DND-41 (cell line): ENCODE measurements at regions not wholly inside any gene's neighbourhood (a gene's known extent, or its start where the extent isn't known, plus 50 kb on each side); places are given as distances from the start of the nearest gene placed in this dataset.

Experiments
- ATAC-seq: fragments of 200-7000 bp; cut with Tn5 transposase; 3 replicates; pipeline ENCODE4 v1.9.1; 2021; ENCODE audit warnings: low read depth; ENCODE audit not compliant: insufficient read depth
- DNase-seq: peaks from one replicate; pipeline ENCODE4 v3.0.0-alpha.2; 2020
- H2AFZ ChIP-seq: 2 replicates; pipeline ENCODE4 v1.6.0; 2012; ENCODE audit warnings: low read depth, low read length
- H3K27ac ChIP-seq: 2 replicates; pipeline ENCODE4 v1.5.1; 2012; ENCODE audit warnings: low read length, inconsistent platforms
- H3K27me3 ChIP-seq: fragments of 200-600 bp; sonication (generic); 2 replicates; pipeline ENCODE4 v1.6.0; 2012; ENCODE audit warnings: low read length, mild to moderate bottlenecking, inconsistent platforms; ENCODE audit not compliant: insufficient read depth, poor library complexity
- H3K36me3 ChIP-seq: 2 replicates; pipeline ENCODE4 v1.5.1; 2012; ENCODE audit warnings: low read length, inconsistent platforms; ENCODE audit not compliant: insufficient read depth
- H3K4me1 ChIP-seq: 2 replicates; pipeline ENCODE4 v1.5.1; 2012; ENCODE audit warnings: mild to moderate bottlenecking, low read length; ENCODE audit not compliant: insufficient read depth
- H3K4me2 ChIP-seq: 2 replicates; pipeline ENCODE4 v1.6.0; 2012; ENCODE audit warnings: mild to moderate bottlenecking, moderate library complexity, low read length, inconsistent platforms; ENCODE audit not compliant: insufficient read depth
- H3K4me3 ChIP-seq, 2 experiments: fragments of 200-600 bp in 1 of 2; shearing (Covaris generic) in 1 of 2; 2 replicates each; pipeline ENCODE4 v1.5.1; 2012 to 2016; ENCODE audit warnings: inconsistent platforms in 2 of 2, low read length in 2 of 2, mild to moderate bottlenecking in 2 of 2, low read depth in 1 of 2, moderate library complexity in 1 of 2
- H3K79me2 ChIP-seq: 2 replicates; pipeline ENCODE4 v1.6.0; 2012; ENCODE audit warnings: low read length, inconsistent platforms; ENCODE audit not compliant: insufficient read depth
- H3K9ac ChIP-seq: 2 replicates; pipeline ENCODE4 v1.6.0; 2012; ENCODE audit warnings: low read depth, mild to moderate bottlenecking, inconsistent platforms, low read length, moderate library complexity
- H3K9me3 ChIP-seq: 2 replicates; pipeline ENCODE4 v1.5.1; 2012; ENCODE audit warnings: low read length, moderate library complexity, mild to moderate bottlenecking, inconsistent platforms; ENCODE audit not compliant: insufficient read depth, severe bottlenecking
- H4K20me1 ChIP-seq: 2 replicates; pipeline ENCODE4 v1.6.0; 2012; ENCODE audit warnings: low read length; ENCODE audit not compliant: insufficient read depth
- CTCF ChIP-seq: IDR thresholded peaks from 2 replicates; pipeline ENCODE4 v1.5.1; 2012; ENCODE audit warnings: borderline replicate concordance, low read length, moderate library complexity, mild to moderate bottlenecking; ENCODE audit not compliant: poor library complexity, severe bottlenecking; ENCODE audit errors: extremely low read depth
- EZH2 ChIP-seq: IDR thresholded peaks from 3 replicates; pipeline ENCODE4 v1.6.1; 2012; ENCODE audit warnings: borderline replicate concordance, low read depth, mild to moderate bottlenecking, moderate library complexity, low read length, inconsistent platforms; ENCODE audit not compliant: severe bottlenecking

GRCh38 chr13:78806457-78806856, 147.5 kb upstream of the OBI1 start:
- H3K27me3 ChIP-seq = no peaks in the 10 kb centered on the region
- H3K9me3 ChIP-seq = no peaks in the 10 kb centered on the region
- TF ChIP-seq CTCF = peak; percentile 56
- no peak for TF ChIP-seq EZH2
- no peak overlapping the region for H3K4me3 ChIP-seq
- H3K9ac ChIP-seq = no peak overlapping the region
- no peak overlapping the region for H3K4me2 ChIP-seq
- no peaks in the 10 kb centered on the region for H3K4me1 ChIP-seq
- DNase-seq (peak; percentile 8), ATAC-seq (peak; percentile 60; the same call in 1 of the 3 replicates)
- no peak overlapping the region for H2AFZ ChIP-seq
- H4K20me1 ChIP-seq = no peaks in the 10 kb centered on the region
- no peaks in the 10 kb centered on the region for H3K36me3 ChIP-seq
- no peaks in the 10 kb centered on the region for H3K79me2 ChIP-seq
- H3K27ac ChIP-seq = no peak overlapping the region

- H3K9me3 ChIP-seq = no peaks in the 10 kb centered on the region
- no peaks in the 10 kb centered on the region for H3K79me2 ChIP-seq
- H3K4me3 ChIP-seq = no peak overlapping the region
- no peaks in the 10 kb centered on the region for H3K4me1 ChIP-seq
- H3K27ac ChIP-seq = no peak overlapping the region
- no peaks in the 10 kb centered on the region for H3K27me3 ChIP-seq
- no peak overlapping the region for H2AFZ ChIP-seq
- DNase-seq (no peak), ATAC-seq (no peak)
- no peaks in the 10 kb centered on the region for H4K20me1 ChIP-seq
- TF ChIP-seq CTCF (no peak), EZH2 (no peak)
- H3K4me2 ChIP-seq = no peak overlapping the region
- no peaks in the 10 kb centered on the region for H3K36me3 ChIP-seq
- no peak overlapping the region for H3K9ac ChIP-seq
Observed at GRCh38 chr13:78802912-78803311, 144.0 kb upstream of the OBI1 start.

DNA sequence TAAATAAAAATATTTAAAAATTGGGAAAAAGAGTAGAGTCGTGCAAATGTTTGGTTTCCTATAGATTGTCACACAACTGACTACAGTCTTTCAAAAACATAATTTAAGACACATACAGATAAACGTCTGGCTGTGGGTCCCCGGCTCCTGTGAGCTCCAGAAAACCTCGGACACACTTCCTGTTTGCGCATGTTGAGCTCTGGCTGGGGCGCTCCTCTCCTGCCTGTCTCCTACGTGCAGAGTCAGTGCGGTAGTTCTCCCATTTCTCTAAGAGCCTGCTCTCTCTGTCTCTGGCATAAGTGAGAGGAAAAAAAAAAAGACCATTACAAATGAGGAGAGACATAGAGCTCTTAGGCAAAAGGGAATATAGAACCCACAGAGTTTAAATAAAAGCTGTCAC, 128.2 kb upstream of the OBI1 start:
- H4K20me1 ChIP-seq = no peaks in the 10 kb centered on the region
- H3K9me3 ChIP-seq = no peaks in the 10 kb centered on the region
- no peak for DNase-seq
- H3K9ac ChIP-seq = no peak overlapping the region
- no peaks in the 10 kb centered on the region for H3K79me2 ChIP-seq
- no peak overlapping the region for H2AFZ ChIP-seq
- no peak overlapping the region for H3K27ac ChIP-seq
- no peak overlapping the region for H3K4me3 ChIP-seq
- H3K4me1 ChIP-seq = no peaks in the 10 kb centered on the region
- H3K36me3 ChIP-seq = no peaks in the 10 kb centered on the region
- TF ChIP-seq CTCF = no peak
- TF ChIP-seq EZH2 = no peak
- H3K4me2 ChIP-seq = no peak overlapping the region
- ATAC-seq = no peak
- peaks cover 7% of the 10 kb centered on the region for H3K27me3 ChIP-seq

DNA sequence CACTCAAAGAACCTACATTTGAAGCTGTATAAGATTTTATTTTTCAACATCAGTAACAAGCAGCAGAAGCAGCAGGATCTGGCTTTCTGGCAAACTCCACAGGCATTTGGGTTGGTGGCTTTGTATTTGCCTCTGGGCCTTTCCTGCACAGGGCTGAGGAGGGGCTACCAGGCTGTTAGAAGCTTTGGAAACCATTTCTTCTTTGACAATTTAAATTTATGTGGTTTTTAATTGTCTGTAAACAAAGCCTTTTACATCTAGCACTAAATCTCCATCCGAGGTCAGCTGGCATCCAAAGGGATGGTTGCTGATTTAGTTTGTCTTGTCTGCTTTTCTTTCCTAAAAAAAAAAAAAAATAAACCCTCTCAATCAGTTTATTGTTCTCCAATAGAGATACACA, 127.5 kb upstream of the OBI1 start:
- H3K4me3 ChIP-seq = no peak overlapping the region
- no peak overlapping the region for H2AFZ ChIP-seq
- H3K36me3 ChIP-seq = no peaks in the 10 kb centered on the region
- no peaks in the 10 kb centered on the region for H3K9me3 ChIP-seq
- no peak for ATAC-seq
- H3K4me2 ChIP-seq = no peak overlapping the region
- no peak for DNase-seq
- peaks cover 7% of the 10 kb centered on the region for H3K27me3 ChIP-seq
- no peak overlapping the region for H3K27ac ChIP-seq
- no peak for TF ChIP-seq EZH2
- no peak for TF ChIP-seq CTCF
- no peaks in the 10 kb centered on the region for H4K20me1 ChIP-seq
- H3K9ac ChIP-seq = no peak overlapping the region
- H3K4me1 ChIP-seq = no peaks in the 10 kb centered on the region
- no peaks in the 10 kb centered on the region for H3K79me2 ChIP-seq
